GM23248 (cell line): ENCODE measurements at regions not wholly inside any gene's neighbourhood (a gene's known extent, or its start where the extent isn't known, plus 50 kb on each side); places are given as distances from the start of the nearest gene placed in this dataset.

Experiments used
- DNase-seq: peaks from one replicate; pipeline ENCODE4 v3.0.0-alpha.2; 2015
- H2AFZ ChIP-seq: fragments of 200-600 bp; sonication (generic); 2 replicates; pipeline ENCODE4 v1.6.1; 2016; ENCODE audit warnings: antibody characterized with exemption
- H3F3A ChIP-seq: fragments of 200-600 bp; sonication (generic); 2 replicates; pipeline ENCODE4 v1.6.1; 2016; ENCODE audit warnings: mild to moderate bottlenecking, antibody characterized with exemption, mixed run types; ENCODE audit not compliant: insufficient read depth
- H3K27ac ChIP-seq: fragments of 200-600 bp; sonication (generic); 2 replicates; pipeline ENCODE4 v1.5.1; 2016; ENCODE audit warnings: mild to moderate bottlenecking
- H3K27me3 ChIP-seq: fragments of 200-600 bp; sonication (generic); replicated peaks from 2 replicates; pipeline ENCODE4 v1.6.1; 2016; ENCODE audit warnings: mild to moderate bottlenecking; ENCODE audit not compliant: insufficient read depth
- H3K36me3 ChIP-seq: fragments of 200-600 bp; sonication (generic); 2 replicates; pipeline ENCODE4 v1.6.1; 2016; ENCODE audit warnings: low read depth, mild to moderate bottlenecking
- H3K4me1 ChIP-seq: fragments of 200-600 bp; sonication (generic); 2 replicates; pipeline ENCODE4 v1.6.1; 2016; ENCODE audit warnings: mild to moderate bottlenecking; ENCODE audit not compliant: insufficient read depth
- H3K4me2 ChIP-seq: fragments of 200-600 bp; sonication (generic); one replicate; pipeline ENCODE4 v1.6.1; 2016; ENCODE audit warnings: mild to moderate bottlenecking; ENCODE audit not compliant: unreplicated experiment
- H3K4me3 ChIP-seq: fragments of 200-600 bp; sonication (generic); 2 replicates; pipeline ENCODE4 v1.5.1; 2016; ENCODE audit warnings: mild to moderate bottlenecking
- H3K79me2 ChIP-seq: fragments of 200-600 bp; sonication (generic); 2 replicates; pipeline ENCODE4 v1.6.1; 2016; ENCODE audit warnings: mild to moderate bottlenecking; ENCODE audit not compliant: insufficient read depth
- H3K9ac ChIP-seq: fragments of 200-600 bp; sonication (generic); 2 replicates; pipeline ENCODE4 v1.6.1; 2016; ENCODE audit warnings: mild to moderate bottlenecking
- H3K9me2 ChIP-seq: fragments of 200-600 bp; sonication (generic); 2 replicates; pipeline ENCODE4 v1.6.1; 2016; ENCODE audit warnings: mixed run types, mild to moderate bottlenecking, moderate library complexity; ENCODE audit not compliant: insufficient read depth
- H3K9me3 ChIP-seq: fragments of 200-600 bp; sonication (generic); one replicate; pipeline ENCODE4 v1.6.1; 2017; ENCODE audit warnings: low read depth
- H4K20me1 ChIP-seq: fragments of 200-600 bp; sonication (generic); 2 replicates; pipeline ENCODE4 v1.6.0; 2016; ENCODE audit not compliant: insufficient read depth
- EZH2 ChIP-seq: fragments of 200-600 bp; sonication (generic); IDR thresholded peaks from 2 replicates; pipeline ENCODE4 v1.6.1; 2018; ENCODE audit warnings: antibody characterized with exemption, mild to moderate bottlenecking; ENCODE audit not compliant: insufficient read depth, poor library complexity, severe bottlenecking
- EZH2phosphoT487 ChIP-seq: fragments of 200-600 bp; sonication (generic); IDR thresholded peaks from 2 replicates; pipeline ENCODE4 v1.6.1; 2018; ENCODE audit warnings: antibody characterized with exemption, moderate library complexity, mild to moderate bottlenecking, low read depth; ENCODE audit not compliant: insufficient read depth
- WGBS, 2 experiments: methylation state at CpG; one replicate each; pipeline ENCODE4 v1.1.6; 2015 to 2017; ENCODE audit warnings: low lambda C conversion rate in 2 of 2, low coverage in 1 of 2; ENCODE audit errors: missing lambda C conversion rate in 2 of 2; 5-methylcytosine and 5-hydroxymethylcytosine counted together
- in situ Hi-C: fragments of 300-500 bp; cut with MboI; formaldehyde crosslinking; loops from 2 replicates; pipeline ENCODE4 v1.15.0; 2020

DNA sequence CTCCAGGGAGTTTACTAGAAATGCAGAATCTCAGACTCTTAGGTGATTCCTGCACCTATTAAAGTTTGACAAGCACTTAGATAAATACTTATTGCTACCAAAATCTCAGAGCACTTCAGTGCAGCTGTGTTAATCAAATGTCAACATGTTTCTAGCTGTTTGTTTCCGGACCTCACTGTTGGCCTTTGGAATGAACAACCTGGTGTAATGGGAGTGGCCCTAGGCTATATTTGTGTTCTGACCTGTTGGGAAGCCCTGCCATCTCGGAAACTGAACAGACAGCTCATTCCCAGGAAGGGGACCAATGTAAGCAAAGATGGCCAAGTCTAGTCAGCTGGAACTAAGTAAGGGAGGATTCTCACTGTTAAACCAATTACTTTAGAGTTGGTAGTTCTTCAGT lies 145.0 kb upstream of the SLC28A3 start:
- H4K20me1 ChIP-seq = no peaks in the 10 kb centered on the region
- in situ Hi-C loops = no loop called here
- no peak for DNase-seq
- no peaks in the 10 kb centered on the region for H3K9me2 ChIP-seq
- no peak overlapping the region for H2AFZ ChIP-seq
- H3K9me3 ChIP-seq = no peaks in the 10 kb centered on the region
- H3K4me1 ChIP-seq = no peaks in the 10 kb centered on the region
- no peaks in the 10 kb centered on the region for H3F3A ChIP-seq
- H3K79me2 ChIP-seq = no peaks in the 10 kb centered on the region
- H3K9ac ChIP-seq = no peak overlapping the region
- H3K36me3 ChIP-seq = no peaks in the 10 kb centered on the region
- whole genome bisulfite sequencing, 2 experiments = 40 to 48% methylated on average over 2 of the region's 2 CpGs
- no peak for TF ChIP-seq EZH2phosphoT487
- no peak for TF ChIP-seq EZH2
- H3K27me3 ChIP-seq = no peaks in the 10 kb centered on the region; the same call in 1 of the 2 replicates
- H3K4me3 ChIP-seq = no peak overlapping the region
- H3K4me2 ChIP-seq = no peak overlapping the region
- no peak overlapping the region for H3K27ac ChIP-seq

DNA sequence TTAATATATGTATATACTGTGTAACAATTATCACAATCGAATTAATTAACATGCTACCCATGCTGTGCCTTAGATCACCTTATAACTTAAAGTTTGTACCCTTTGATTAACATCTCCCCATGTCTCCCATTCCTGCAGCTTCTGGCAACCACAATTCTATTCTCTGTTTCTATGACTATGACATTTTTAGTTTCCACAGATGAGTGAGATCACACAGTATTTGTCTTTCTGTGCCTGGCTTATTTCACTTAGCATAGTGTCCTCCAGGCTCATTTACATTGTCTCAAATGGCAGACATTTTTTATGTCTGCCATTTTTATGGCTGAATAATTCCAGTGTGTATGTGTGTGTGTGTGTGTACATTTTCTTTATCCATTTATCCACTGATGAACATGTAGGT lies 146.1 kb upstream of the SLC28A3 start:
- no peaks in the 10 kb centered on the region for H3K4me1 ChIP-seq
- H3K9me3 ChIP-seq = no peaks in the 10 kb centered on the region
- no peaks in the 10 kb centered on the region for H3F3A ChIP-seq
- DNase-seq = no peak
- no peak overlapping the region for H3K4me3 ChIP-seq
- H4K20me1 ChIP-seq = no peaks in the 10 kb centered on the region
- WGBS, 2 experiments = 8 to 10% methylated on average over 1 of the region's 1 CpG
- H2AFZ ChIP-seq = no peak overlapping the region
- H3K79me2 ChIP-seq = no peaks in the 10 kb centered on the region
- H3K4me2 ChIP-seq = no peak overlapping the region
- TF ChIP-seq EZH2 (no peak), EZH2phosphoT487 (no peak)
- H3K27ac ChIP-seq = no peak overlapping the region
- H3K36me3 ChIP-seq = no peaks in the 10 kb centered on the region
- no peaks in the 10 kb centered on the region for H3K9me2 ChIP-seq
- H3K27me3 ChIP-seq = no peaks in the 10 kb centered on the region; the same call in 1 of the 2 replicates
- H3K9ac ChIP-seq = no peak overlapping the region
- in situ Hi-C loops = no loop called here

DNA sequence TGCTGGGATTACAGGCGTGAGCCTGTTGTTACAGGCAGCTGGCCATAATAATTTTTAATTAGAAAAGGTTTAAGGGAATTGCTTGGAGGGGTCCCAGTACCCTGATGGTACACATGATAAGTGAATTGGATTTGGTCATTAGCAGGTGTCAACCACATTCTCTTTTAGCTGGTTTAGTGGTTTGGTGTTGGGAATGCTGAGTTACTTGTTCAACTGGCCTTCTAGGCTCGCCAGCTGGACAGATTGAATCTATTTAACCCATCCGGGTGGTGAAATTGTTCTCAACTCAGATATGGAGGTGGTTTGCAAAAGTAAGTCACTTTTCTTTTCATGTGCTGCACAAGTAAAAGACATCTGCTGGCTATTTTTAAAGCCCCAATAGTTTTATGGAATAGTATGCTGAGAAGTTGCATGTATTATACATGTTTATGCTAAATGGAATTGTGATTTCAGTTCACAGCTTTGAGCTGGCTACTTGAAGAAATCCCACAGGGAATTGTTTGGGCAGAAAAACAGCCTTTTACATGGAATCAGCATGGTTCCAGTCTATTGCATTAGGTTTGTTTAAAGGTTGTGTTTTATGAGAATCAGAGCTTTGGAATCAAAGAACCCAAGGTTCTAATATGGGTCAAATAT lies 149.8 kb upstream of the SLC28A3 start:
- in situ Hi-C loops = no loop called here
- Histone ChIP-seq H3K4me1 (no peaks in the 10 kb centered on the region), H4K20me1 (no peaks in the 10 kb centered on the region), H3K36me3 (no peaks in the 10 kb centered on the region), H3K27ac (no peak overlapping the region), H3K27me3 (no peaks in the 10 kb centered on the region), H2AFZ (no peak overlapping the region), H3K9me2 (no peaks in the 10 kb centered on the region), H3K9me3 (no peaks in the 10 kb centered on the region), H3K4me2 (no peak overlapping the region), H3K4me3 (no peak overlapping the region), H3K79me2 (no peaks in the 10 kb centered on the region), H3F3A (no peaks in the 10 kb centered on the region), H3K9ac (no peak overlapping the region)
- no peak for TF ChIP-seq EZH2
- TF ChIP-seq EZH2phosphoT487 = no peak
- WGBS, 2 experiments = 34 to 39% methylated on average over 3 of the region's 3 CpGs
- DNase-seq = no peak

DNA sequence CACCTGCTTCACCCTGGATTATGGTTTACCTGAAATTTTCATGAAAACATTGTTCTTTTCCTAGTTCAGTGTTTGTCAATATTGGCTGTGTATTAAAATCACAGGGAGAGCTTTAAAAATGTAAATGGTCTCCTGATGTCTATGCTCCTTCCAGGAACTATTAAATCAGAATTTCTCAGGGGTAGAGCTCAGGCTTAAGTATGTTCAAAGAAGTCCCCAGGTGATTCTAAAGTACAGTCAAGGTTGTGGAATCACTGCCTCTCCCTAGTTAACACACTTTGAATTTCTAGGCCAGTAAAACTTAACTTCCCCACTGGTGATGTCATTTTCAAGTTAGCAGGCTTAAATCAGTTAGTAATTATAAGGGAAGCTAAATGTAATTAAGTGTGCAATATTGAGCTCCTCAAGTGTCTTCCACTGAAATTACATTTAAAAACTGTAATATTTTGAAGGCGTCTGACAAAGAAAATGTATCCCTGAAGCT lies 150.3 kb upstream of the SLC28A3 start:
- H3K27me3 ChIP-seq = no peaks in the 10 kb centered on the region
- no peaks in the 10 kb centered on the region for H3K4me1 ChIP-seq
- no peaks in the 10 kb centered on the region for H4K20me1 ChIP-seq
- H3K9me3 ChIP-seq = no peaks in the 10 kb centered on the region
- no peak overlapping the region for H3K4me3 ChIP-seq
- H3K9ac ChIP-seq = no peak overlapping the region
- in situ Hi-C loops = no loop called here
- H2AFZ ChIP-seq = no peak overlapping the region
- no peak overlapping the region for H3K4me2 ChIP-seq
- H3K27ac ChIP-seq = no peak overlapping the region
- H3K9me2 ChIP-seq = no peaks in the 10 kb centered on the region
- no peaks in the 10 kb centered on the region for H3K36me3 ChIP-seq
- 24 to 42% methylated on average over 1 of the region's 1 CpG for WGBS, 2 experiments
- no peaks in the 10 kb centered on the region for H3F3A ChIP-seq
- TF ChIP-seq EZH2phosphoT487 = no peak
- no peak for TF ChIP-seq EZH2
- no peak for DNase-seq
- H3K79me2 ChIP-seq = no peaks in the 10 kb centered on the region
